ENCODE measurements at regions not wholly inside any gene's neighbourhood (a gene's known extent, or its start where the extent isn't known, plus 50 kb on each side); places are given as distances from the start of the nearest gene placed in this dataset.

DNA sequence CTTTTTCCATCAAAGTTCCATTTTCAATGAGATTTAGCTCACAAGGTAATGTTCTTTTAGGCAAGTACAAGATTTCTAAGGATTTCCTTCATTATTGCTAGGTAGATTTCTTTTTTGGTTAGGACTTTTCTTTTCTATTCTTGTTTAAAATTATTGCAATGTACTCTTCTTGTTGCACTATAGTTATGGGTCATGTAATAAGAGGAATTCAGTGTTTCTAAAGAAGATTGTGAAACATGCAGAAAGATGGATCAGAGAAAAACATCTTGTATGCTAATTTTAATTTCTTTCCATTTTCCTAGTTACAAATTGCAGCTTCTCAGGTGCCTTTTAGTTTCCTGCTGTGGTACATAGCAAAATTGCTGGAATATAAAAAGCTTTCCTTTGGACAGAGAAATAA, 56.1 kb downstream of the BTG1 start:
- TF ChIP-seq, protein P1, sequence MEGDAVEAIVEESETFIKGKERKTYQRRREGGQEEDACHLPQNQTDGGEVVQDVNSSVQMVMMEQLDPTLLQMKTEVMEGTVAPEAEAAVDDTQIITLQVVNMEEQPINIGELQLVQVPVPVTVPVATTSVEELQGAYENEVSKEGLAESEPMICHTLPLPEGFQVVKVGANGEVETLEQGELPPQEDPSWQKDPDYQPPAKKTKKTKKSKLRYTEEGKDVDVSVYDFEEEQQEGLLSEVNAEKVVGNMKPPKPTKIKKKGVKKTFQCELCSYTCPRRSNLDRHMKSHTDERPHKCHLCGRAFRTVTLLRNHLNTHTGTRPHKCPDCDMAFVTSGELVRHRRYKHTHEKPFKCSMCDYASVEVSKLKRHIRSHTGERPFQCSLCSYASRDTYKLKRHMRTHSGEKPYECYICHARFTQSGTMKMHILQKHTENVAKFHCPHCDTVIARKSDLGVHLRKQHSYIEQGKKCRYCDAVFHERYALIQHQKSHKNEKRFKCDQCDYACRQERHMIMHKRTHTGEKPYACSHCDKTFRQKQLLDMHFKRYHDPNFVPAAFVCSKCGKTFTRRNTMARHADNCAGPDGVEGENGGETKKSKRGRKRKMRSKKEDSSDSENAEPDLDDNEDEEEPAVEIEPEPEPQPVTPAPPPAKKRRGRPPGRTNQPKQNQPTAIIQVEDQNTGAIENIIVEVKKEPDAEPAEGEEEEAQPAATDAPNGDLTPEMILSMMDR (IDR thresholded peaks at IDR 0.05): no peak
- H3K27ac ChIP-seq: no peak overlapping the region
- no peak for ATAC-seq
- H3K4me3 ChIP-seq: no peak overlapping the region
- no peaks in the 10 kb centered on the region for H3K27me3 ChIP-seq
- no peak for FAIRE-seq
- intact Hi-C loops (cut with DNase I): loop anchor here in 1 of 3 donors (10.0 kb wide), 1 partner anchor 45 kb away; no protein-coding TSS in a partner anchor
- no peaks in the 10 kb centered on the region for H3K36me3 ChIP-seq
- no peaks in the 10 kb centered on the region for H3K9me3 ChIP-seq
- peaks cover 8 to 13% (median 13%) of the 10 kb centered on the region in 3 donors for H3K4me1 ChIP-seq
- no peak for DNase-seq

DNA sequence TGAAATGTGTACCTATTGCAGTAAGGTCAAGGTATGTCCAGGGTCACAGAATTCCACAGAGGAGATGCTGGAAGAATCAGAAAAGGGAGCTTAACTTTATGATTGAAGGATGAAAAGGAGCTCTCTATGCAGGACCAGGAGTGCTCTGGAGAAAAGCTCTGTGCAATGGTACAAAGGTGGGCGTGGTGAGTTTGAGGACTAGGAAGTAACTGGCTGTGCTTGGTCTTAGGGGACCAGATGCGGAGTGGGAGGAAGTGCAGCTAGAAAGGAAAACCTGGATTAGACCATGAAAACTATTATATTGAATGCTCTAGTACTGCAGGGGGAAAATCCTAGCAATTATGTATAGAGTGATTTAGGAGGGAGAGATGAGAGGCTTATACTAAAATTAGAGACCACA, 56.8 kb downstream of the BTG1 start:
- WGBS, 2 donors: 94% methylated on average over 2 of the region's 2 CpGs
- no peak overlapping the region for H3K27ac ChIP-seq
- DNase-seq: no peak
- peak in 1 of 4 donors; percentile 22 for ATAC-seq
- no peaks in the 10 kb centered on the region for H3K36me3 ChIP-seq
- TF ChIP-seq, protein P1 (IDR thresholded peaks at IDR 0.05): no peak
- no peak overlapping the region for H3K4me3 ChIP-seq
- peaks cover 8 to 12% (median 10%) of the 10 kb centered on the region in 3 donors for H3K4me1 ChIP-seq
- intact Hi-C loops (cut with DNase I): loop anchor here in 1 of 3 donors (10.0 kb wide), 1 partner anchor 46 kb away; no protein-coding TSS in a partner anchor
- no peaks in the 10 kb centered on the region for H3K27me3 ChIP-seq
- H3K9me3 ChIP-seq: no peaks in the 10 kb centered on the region
- no peak for FAIRE-seq

DNA sequence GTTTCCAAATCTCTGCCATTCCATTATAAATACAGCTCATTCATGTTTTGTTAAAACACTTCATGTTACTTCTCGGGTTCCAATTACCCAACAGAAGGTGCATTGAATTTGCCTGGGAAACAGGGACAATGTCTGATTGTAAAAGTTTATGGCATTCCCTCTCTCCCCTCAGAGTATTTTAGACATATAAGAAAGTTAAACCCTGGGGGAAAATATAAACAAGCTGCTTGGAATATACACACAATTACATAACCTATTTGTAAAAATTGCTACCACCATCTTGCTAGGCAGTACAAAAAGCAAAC, 60.0 kb downstream of the BTG1 start:
- DNase-seq (no peak), FAIRE-seq (no peak), ATAC-seq (no peak)
- WGBS, 2 donors: 33 to 36% methylated on average over 1 of the region's 1 CpG
- Histone ChIP-seq H3K4me3 (no peak overlapping the region), H3K27ac (no peak overlapping the region), H3K27me3 (no peaks in the 10 kb centered on the region), H3K36me3 (no peaks in the 10 kb centered on the region), H3K4me1 (peaks cover 8 to 12% (median 10%) of the 10 kb centered on the region in 3 donors), H3K9me3 (no peaks in the 10 kb centered on the region)
- intact Hi-C loops (cut with DNase I): loop anchor here in 1 of 3 donors (10.0 kb wide), 1 partner anchor 49 kb away; no protein-coding TSS in a partner anchor
- TF ChIP-seq, protein P1 (IDR thresholded peaks at IDR 0.05): no peak

DNA sequence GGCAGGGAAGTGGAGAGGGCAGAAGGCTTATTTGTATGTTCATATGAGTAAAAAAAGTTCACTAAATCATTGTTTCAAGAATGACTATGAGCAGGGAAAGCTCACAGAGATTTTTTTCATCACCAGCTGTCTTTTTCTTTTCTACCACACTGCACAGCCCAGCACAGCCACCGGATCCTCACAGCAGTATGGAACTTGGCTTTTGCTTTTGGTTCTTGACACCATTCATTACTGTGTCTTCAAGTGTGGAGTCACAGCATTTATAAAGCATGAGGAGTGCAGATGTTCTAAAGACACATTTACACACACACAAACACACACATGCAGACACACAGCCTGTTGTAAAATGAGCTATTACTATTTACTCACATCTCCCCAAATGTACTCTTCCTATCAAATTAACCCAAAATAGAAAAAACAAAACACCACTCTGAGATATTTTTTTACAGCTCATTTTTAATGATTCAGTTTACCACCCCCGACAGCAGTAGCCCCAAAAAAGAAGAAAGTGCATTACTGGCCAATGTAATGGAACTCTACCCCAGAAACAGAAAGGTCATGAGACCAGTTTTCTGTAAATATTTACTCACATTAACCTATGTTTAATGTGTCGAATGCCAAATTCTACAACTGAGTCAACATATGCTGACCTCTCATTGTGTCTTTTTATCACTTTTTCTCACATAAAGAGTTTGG, 60.5 kb downstream of the BTG1 start:
- DNase-seq (no peak), ATAC-seq (peak; percentile 28 to 70 (median 38)), FAIRE-seq (no peak)
- 38 to 51% methylated on average over 3 of the region's 3 CpGs for WGBS, 2 donors
- H3K36me3 ChIP-seq: no peaks in the 10 kb centered on the region
- intact Hi-C loops (cut with DNase I): loop anchor here in 1 of 3 donors (10.0 kb wide), 1 partner anchor 50 kb away; no protein-coding TSS in a partner anchor
- no peaks in the 10 kb centered on the region for H3K9me3 ChIP-seq
- H3K27ac ChIP-seq: no peak overlapping the region
- H3K4me1 ChIP-seq: peaks cover 8 to 12% (median 10%) of the 10 kb centered on the region in 3 donors
- H3K4me3 ChIP-seq: no peak overlapping the region
- H3K27me3 ChIP-seq: no peaks in the 10 kb centered on the region
- TF ChIP-seq, protein P1 (IDR thresholded peaks at IDR 0.05): no peak

DNA sequence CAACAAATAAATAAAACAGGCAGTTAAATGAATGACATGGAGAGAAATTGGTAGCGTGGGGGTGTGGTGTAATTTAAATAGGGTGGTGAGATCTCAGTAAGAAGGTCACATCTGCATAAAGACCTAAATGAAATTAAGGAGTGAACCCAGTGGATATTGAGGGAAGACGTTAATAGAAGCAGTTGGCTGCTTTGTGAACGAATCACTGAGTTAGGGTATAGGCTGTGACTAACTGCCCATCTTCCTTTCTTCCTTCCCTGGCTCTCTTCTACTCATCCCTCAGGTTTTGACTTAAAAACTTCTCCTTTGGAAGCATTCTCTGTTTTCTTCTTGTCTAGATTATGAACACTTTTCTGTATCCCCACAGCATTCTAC, 64.7 kb downstream of the BTG1 start:
- H3K4me3 ChIP-seq: no peak overlapping the region
- intact Hi-C loops (cut with DNase I): loop anchor here in 1 of 3 donors (10.0 kb wide), 1 partner anchor 54 kb away; no protein-coding TSS in a partner anchor
- no peaks in the 10 kb centered on the region for H3K36me3 ChIP-seq
- no peaks in the 10 kb centered on the region for H3K9me3 ChIP-seq
- no peak for FAIRE-seq
- 92 to 94% methylated on average over 3 of the region's 3 CpGs for WGBS, 2 donors
- peak overlapping the region in 1 of 4 donors; percentile 20 for H3K27ac ChIP-seq
- peaks cover 13 to 31% (median 14%) of the 10 kb centered on the region in 3 donors for H3K4me1 ChIP-seq
- TF ChIP-seq, protein P1 (IDR thresholded peaks at IDR 0.05): no peak
- no peak for DNase-seq
- no peaks in the 10 kb centered on the region for H3K27me3 ChIP-seq
- ATAC-seq: no peak

All from pancreas (tissue), 10 donors.